ENCODE measurements at regions not wholly inside any gene's neighbourhood (a gene's known extent, or its start where the extent isn't known, plus 50 kb on each side); places are given as distances from the start of the nearest gene placed in this dataset.

DNA sequence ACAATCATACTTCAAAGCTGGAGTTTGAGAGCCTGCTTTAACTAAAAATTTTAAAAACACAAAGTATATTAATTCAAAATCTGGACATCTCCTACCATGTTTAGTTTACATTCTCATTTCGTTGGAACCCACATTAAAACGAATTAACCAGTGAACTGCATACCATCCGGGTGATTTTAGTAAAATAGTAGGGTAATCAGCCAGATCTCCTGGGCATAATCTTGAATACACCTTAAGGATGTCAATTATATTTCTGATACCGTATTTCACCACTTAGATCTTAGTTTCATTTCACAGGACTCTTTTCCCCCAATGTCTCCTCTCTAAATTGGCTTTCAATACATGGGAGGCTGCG, 175.6 kb upstream of the PFKP start:
- TF ChIP-seq POLR2A (IDR thresholded peaks at IDR 0.05): no peak
- TF ChIP-seq, protein P1, sequence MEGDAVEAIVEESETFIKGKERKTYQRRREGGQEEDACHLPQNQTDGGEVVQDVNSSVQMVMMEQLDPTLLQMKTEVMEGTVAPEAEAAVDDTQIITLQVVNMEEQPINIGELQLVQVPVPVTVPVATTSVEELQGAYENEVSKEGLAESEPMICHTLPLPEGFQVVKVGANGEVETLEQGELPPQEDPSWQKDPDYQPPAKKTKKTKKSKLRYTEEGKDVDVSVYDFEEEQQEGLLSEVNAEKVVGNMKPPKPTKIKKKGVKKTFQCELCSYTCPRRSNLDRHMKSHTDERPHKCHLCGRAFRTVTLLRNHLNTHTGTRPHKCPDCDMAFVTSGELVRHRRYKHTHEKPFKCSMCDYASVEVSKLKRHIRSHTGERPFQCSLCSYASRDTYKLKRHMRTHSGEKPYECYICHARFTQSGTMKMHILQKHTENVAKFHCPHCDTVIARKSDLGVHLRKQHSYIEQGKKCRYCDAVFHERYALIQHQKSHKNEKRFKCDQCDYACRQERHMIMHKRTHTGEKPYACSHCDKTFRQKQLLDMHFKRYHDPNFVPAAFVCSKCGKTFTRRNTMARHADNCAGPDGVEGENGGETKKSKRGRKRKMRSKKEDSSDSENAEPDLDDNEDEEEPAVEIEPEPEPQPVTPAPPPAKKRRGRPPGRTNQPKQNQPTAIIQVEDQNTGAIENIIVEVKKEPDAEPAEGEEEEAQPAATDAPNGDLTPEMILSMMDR (IDR thresholded peaks at IDR 0.05): no peak
